ENCODE measurements at regions not wholly inside any gene's neighbourhood (a gene's known extent, or its start where the extent isn't known, plus 50 kb on each side); places are given as distances from the start of the nearest gene placed in this dataset.

DNA sequence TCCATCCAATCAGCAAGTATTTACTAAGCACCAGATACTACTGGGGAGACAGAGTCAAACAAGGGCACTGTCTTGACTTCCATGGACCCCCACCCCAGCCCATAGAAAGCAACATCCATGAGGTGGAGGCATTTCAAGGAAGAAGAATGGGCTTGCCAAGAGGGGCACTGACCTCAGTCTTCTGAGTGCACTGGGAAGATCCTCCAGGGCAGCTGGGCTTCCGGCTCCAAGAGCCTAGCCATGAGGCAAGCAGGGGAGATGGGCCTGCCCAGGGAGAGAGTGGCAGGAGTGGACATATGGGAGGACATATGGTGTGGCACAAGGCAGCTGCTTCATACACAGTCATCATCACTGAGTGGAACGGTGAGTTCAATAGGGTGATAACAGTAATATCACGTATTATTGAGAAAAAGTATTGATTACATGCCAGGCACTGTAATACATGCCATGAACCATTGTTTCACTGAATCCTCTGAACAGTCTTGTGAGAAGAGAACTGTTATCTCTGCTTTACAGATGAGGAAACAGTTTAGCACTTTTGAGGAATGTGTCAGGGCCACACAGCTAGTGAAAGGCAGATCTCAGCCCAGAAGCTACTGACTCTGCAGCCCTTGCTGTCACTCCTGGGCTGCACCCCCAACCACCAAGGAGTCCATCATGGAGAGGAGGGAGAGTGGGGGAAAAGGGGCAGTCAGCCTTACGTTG, 331.7 kb upstream of the ZMIZ1 start:
- DNase-seq: no peak

DNA sequence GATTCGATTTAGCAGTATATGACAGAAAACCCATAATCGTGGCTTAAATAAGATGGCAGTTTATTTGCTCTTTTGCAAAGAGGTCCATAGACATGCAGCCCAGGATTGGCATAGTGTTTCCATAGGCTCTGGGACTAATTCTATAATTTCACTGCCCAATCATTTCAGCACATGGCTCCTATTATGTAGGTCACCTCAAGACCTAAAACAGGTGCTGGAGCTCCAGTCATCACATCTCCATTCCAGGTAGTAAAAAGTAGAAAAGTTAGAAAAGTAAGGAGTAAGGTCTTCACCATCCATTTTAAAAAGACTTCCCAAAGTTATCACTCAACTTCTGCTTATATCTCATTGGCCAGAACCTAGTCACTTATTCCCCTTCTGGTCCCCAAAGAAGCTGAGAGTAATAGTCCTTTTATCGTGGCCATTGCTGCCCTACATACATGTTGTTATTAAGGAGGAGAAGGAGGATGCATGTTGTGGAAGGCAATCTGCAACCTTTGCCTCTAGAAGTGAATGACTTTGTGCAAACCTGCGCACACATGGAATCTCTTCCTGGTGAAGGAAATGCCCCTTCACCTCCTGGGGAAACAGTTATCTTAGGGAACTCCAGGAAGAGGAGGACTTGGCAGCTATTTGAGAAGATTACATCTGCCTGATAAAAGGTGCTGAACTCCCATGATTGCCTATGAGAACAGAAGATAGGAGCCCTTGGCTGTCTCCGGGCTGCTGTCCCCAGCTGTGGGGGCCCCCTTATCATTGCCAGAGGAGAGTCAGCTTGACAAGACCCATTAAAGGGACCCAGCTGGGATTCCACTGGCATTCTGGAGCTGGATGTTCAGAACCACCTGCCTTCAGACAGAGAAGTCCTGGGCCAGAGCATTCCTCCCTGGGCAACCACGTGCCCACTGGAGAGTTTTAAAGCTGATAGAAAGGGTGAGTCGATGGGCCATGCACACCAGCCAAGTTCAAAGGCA, 330.6 kb upstream of the ZMIZ1 start:
- DNase-seq: no peak

DNA sequence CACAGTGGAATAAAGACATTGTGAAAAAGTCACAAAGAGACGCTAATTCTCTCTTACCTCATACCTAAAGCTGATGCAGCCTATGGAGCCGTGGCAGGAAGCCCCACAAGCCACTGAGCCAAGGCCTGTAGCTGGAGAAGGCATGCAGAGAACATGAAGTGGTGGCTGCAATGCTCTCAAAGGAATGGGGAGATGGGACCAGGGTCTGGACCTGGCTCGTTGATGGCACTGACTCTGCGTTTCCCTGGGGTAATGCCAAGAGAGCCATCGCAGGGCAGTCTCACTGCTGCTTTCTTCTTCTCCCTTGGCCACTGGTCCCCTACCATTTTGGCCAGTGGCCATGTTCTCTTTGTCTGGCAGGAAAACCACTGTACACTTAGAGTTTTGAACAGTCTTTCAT, 329.9 kb upstream of the ZMIZ1 start:
- DNase-seq: no peak

DNA sequence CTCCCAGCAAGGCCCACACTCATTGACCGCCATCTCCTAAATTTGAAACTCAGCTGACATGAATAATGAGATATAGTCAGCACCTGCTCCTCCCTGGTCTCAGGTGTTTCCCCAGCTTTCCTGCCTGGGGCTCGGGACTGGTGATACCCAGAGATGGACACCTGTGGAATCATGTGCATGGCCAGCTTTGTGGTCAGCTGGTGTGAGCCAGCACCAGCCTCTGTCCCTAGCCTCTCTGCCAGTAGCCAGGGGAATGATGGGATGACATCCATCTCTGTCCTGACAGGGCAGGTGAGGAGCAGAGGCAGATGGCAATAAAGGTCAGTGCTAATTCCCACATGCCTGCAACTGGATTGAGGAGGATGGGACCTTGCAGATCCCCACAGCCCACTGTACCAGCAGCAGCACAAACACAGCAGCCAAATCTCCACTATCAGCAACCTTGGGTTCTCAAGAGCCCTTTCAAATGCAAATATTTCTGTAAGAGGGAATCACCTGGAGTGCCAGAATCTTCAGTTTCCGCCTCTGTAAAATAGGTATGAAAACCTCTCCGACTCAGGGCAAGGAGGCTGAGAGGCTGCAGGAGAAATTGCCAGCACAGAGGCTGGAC, 329.2 kb upstream of the ZMIZ1 start:
- DNase-seq: no peak

DNA sequence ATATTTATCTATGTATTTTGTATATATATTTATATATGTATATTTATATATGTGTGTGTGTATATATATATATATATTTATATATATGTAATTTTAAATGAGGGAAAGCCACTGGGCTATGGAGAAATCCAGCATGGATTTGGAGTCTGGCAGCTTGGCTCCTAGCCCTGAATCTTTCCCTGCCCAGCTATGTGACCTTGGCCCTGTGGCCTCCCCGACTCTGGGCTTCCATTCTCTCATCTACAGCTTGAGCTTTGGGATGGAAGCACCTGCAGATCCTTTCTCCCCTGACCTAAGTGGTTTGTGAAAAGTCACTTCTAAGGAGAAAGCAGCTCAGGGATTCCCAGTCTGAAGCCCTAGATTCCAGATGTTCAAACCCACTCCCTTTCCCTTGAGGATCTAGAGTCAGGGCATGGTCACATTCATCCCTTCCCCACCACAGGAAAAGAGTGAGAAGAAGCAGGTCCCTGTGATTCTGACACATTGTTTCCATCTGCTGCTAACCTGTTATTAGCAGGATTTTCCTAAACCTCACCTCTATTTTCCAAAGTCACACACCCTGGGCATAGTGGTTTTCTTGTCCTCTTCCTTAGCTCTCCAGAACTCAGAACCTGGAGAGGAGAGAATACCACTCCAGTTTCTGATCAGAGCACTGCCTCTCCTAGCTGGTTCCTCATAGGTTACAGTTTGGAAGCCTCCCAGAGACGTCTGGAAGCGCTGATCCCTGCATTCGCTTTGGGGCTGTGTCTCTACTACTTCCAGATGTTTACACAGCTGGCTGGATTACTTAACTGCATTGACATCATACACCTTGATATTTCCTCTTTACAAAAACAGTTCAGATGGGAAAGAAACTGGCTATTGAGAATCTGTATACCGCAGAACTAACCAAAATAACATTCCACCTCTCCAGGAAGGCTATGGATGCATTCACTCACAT, 327.5 kb upstream of the ZMIZ1 start:
- DNase-seq: no peak

DNA sequence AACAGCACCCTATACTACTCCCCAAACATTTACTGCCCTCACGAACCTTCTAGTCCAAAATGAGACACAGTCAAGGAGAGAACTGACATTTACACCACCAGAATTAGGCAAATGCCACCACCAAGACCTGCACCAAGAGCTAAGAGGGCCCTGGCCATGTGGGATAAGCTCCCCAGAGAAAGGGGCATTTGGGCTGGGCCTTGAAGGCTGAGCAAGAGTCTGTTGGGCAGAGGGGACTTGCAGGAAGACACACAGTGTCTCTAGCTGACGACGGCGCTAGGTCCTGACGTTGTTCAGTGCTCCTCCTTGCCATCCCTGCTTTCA, 326.4 kb upstream of the ZMIZ1 start:
- DNase-seq: no peak

DNA sequence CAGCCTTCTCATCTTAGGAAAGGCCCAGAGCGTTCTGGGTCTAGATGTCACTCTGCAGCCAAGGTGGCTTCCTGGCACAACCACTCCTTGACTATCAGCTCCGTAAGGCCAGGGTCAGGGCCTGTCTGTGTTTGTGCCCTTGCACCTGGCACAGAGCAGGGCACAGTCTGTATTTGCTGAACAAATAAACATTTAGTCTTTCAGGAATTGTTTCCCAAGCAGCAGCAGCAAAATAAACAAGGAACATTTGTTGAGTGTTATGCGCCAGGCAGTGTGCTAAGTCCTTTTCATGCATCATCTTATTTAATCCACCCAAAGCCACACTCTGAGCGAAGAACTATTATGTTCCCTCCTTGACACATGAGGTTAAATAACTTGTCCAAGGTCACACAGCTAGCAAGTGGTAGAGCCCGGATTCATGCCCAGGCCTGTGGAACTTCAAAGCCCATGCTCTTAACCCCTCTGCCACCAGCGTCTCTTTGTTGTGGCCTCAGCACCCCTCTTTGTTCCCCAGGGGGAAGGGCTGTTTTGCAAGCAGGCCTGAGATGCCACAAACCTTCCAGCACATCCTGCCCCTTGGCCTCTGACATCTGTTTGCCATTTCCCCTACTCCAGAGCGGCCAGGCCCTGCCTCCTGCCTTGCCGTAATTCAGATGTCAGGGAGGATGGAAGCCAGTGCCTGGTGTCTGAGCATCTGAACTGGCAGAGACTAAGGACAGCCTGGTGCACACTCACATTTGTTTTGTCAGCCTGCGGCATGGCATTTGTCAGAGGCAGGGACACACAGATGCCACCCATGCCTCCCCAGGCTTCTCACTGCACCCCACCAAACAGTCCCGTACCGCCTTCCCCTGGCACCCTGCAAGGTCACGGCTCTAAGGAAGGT, 325.8 kb upstream of the ZMIZ1 start:
- DNase-seq: no peak

DNA sequence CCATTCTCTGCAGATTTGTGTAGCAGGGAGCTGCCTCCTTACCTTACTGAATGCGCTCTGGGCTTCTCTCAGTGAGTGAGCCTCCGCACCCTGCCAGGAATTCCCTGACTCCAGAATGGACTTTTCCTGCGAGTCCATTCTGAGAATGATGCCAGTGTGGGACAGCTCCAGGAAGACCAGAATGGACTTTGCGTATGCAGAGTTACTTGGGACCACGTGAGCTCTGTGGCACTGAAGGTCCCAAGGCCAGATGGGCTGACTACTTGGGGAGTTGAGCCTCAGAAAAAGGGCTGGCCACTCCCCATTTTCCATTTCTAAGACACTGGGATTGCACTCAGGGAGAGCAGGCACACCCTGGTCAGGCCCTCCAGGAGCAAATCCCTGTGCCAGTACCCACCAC, 324.7 kb upstream of the ZMIZ1 start:
- DNase-seq: no peak

DNA sequence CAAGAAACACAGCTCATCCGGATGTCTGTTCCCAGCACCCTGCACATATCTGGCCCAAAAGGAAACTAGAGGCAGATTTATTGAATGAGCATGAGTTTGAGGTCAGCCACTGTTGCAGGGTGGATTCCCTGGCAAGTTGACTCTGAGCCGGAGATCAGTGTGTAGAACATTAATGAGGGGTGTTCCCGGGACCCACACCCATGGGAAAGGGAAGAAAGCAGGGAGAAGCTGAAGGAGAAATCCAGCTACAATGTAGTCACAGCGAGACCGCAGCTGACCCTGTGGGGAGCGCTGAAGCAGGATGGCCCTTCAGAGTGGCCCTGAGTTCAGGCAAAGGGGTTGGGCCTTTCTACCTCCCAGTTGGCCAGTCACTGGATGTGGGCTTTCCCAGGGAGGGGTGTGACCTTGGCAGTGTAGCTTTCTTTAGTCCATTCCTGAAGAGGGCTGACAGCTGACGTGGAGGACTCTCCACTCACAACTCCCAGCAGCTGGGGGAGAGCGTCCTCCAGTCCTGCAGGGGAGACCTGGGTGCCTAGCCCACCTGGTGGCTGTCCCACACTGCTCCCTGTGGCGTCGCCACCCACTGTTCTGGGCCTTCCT, 324.2 kb upstream of the ZMIZ1 start:
- DNase-seq: no peak

DNA sequence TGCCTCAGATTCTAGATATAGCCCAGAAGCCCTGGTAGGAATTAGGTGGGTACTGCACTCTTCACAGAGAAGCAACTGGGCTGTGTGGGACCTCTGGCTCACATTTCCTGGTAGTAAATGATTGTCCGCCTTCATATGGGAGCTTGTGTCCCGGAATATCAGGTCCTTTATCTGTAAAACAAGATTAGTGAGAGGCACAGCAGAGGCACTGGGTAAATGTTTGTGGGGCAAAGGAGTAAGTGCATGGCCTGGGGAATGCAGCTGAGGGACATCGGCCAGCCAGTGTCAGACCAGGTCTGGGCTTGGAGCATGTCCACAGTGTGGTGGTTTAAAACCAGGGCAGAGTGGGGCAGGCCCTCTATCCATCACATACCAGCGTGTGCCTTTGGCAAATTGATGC, 323.3 kb upstream of the ZMIZ1 start:
- no peak for DNase-seq

DNA sequence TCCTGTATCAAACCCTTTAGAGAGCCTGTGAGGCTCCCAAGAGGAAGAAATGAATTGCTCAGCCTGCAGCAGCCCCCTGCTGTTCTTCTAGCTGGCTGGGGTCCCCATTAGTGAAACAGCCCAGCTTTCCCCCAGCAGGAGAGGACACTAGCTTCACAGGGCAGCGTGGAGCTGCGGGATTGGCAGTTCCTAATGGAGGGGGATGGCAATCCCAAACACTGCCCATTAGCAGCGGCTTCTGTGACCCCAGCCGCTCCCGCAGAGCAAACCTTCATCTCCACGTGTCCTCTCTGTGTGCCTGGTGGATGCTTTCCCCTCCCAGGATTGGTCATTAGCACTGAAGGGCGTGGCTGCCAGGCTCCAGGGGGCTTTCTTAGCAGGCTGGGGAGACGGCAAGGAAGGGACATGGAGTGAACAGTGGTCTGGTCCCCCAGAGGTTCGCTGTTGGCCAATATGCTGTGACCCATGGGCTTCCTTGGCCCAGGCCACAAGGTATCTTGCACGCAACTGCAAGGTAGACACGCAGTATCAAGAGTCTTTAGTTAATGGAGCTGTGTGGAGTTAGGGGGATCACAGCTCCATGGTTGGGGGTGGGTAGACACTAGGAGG, 322.5 kb upstream of the ZMIZ1 start:
- DNase-seq: no peak

DNA sequence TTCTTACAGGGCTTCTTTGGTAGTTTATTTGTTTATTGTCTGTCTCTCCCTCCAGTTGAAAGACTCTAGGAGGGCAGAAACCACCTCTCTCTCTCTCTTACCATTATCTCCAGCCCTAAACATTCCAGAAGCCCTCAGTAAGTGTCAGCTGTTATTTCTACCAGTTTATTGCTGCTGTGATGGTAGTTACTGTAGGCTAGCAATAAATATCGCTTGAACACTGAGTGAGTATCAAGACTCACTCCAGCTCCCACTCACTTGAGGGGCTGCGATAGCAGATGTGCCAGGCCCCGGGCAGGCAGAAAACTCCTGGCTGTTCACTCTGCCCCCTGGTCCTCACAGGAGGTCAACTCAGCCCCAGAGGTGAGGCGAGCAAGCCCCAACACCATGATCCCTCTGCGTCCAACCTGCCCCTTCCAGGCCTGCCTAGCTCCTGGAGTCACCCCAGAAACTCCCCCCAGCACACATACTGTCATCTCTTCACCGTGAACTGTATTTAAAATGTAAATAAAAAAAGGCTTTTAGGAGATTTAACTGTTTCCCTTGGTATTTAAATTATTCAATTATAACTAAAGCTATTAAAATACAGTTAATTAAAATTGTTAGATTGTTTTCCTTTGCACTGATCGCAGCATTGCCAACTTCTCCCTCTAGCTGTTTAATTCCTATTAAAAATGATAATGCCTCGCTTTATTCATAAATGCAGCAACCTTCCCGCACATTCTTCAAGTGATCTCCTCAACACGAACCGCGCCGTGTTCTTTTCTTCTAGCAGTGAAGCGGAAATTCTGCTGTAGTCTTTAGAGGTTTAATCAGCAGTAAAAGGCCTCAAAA, 321.1 kb upstream of the ZMIZ1 start:
- DNase-seq: no peak

DNA sequence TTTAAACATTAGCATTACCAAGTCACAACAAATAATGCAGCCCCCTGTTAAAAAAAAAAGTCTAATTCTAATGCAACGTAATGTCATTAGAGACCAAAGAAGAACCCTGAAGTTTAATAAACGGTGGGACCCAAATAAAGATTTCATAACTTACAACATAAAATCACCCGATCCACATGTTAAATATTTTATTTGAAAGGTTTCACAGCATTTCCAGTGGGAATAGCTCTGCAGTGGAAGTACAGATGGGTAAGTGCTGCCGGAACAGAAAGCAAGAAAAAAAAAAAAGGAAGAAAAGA, 320.6 kb upstream of the ZMIZ1 start:
- no peak for DNase-seq

DNA sequence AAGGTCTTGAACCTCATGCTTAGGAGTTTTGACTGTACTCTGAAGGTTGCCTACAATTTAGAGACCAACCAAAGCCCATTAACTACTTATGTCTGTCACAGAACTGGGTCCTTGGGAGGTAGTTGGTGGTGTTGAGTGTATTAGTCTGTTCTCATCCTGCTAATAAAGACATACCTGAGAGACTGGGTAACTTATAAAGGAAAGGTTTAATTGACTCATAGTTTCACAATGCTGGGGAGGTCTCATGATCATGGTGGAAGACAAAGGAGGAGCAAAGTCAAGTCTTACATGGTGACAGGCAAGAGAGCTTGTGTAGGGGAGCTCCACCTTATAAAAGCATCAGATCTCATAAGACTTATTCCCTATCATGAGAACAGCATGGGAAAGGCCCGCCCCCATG, 319.6 kb upstream of the ZMIZ1 start:
- DNase-seq: no peak

DNA sequence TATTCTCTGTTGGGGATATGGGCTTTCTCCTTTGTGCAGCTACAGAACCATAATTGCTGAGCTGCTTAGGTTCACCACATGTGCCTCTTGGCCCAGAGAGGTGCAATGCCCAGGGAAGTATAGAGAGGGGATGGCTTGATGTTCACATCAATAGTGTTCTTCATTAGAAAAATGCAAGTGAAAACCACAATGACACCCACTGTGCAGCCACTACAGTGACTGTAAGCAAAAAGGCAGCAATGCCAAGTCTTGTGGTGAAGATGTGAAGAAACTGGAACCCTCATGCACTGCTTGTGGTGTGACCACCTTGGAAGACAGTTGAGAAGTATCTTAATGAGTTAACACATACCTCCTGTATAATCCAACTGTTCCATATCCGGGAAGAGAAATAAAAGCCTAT, 318.9 kb upstream of the ZMIZ1 start:
- DNase-seq: no peak

DNA sequence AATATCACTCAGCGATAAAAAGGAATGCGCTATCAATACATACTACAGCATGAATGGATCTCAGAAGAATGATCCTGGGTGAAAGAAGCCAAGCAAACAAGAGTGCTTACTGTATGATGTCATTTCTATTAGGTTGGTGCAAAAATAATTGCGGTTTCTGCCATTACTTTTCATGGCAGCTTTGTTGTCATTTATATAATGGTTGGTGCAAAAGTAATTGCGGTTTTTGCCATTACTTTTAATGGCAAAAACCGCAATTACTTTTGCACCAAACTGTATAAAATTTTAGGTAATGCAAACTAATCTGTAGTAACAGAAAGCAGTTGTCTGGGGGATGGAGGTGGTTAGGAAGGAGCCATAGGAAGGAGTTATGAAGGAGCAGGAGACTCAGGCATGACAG, 318.3 kb upstream of the ZMIZ1 start:
- no peak for DNase-seq

DNA sequence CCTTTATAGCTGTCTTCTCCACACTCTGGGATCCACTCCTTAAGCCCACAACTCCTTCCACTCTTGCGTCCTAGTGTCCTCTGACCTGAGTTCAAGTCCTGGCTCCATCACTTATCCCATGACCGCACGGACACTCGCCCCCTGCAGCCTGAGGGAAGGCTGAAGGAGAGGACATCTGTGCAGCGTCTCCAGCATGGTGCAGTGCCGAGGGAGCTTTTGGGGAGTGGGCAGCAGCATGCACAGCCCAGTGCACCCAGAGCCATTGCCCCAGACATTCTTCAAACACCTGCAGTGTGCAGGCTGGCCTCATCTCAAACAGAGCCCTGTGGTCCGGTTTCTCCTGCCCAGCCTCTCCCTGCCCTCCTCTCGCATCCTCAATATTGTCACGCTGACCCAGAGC, 317.1 kb upstream of the ZMIZ1 start:
- no peak for DNase-seq

DNA sequence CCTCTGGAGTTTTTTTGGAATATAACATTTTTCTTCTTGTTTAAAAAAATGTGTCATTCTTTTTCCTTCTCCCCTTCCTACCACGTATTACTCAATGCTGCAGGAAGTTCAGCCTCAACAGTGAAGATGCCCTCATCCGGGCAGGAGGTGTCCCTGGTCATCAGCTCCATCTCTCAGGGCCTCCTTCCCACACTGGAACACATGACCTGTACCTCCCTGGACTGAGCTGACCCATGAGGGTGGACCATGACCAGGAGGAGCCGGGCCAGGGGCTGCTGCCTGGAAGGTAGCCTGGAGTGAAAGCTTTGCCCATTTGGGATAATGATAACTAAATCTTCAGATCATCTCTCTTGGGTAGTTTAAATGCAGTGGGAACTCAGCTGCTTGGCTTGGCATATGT, 316.5 kb upstream of the ZMIZ1 start:
- DNase-seq: no peak

DNA sequence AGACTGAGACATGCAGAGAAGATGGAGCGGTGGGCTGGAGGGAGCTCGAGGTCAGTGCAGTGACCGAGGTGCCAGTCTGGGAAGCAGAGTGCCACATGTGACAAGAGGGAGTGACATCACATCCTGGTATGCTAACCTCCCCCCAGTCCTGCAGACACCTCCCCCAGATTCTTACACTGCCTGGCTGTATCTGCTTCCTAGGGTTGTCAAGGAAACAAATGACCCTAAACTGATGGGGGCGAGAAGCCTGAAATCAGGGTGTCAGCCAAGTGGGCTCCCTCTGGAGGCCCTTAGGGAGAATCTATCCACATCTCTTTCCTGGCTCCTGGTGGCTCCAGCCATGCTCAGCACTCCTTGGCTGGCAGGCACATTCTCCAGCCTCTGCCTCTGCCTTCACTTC, 316.1 kb upstream of the ZMIZ1 start:
- DNase-seq: no peak
